ENCODE measurements at regions not wholly inside any gene's neighbourhood (a gene's known extent, or its start where the extent isn't known, plus 50 kb on each side); places are given as distances from the start of the nearest gene placed in this dataset.
A peak's percentile ranks its signal among the peaks of the same experiment; 100 is the strongest.

GRCh38 chr3:117433427-117433826 is 723.8 kb downstream of the TUSC7 start:
- Histone ChIP-seq H3K27ac (no peak overlapping the region), H3K4me3 (no peak overlapping the region), H3K9me3 (no peaks in the 10 kb centered on the region), H3K4me1 (no peaks in the 10 kb centered on the region), H3K36me3 (no peaks in the 10 kb centered on the region), H3K27me3 (no peaks in the 10 kb centered on the region)
- intact Hi-C loops (cut with DNase I; ENCODE audit: low total_unique reads) = no loop called here
- 77 to 92% (median 79%) methylated on average over 1 of the region's 1 CpG for WGBS, 5 donors
- DNase-seq = peak in 1 of 2 donors; percentile 7
- TF ChIP-seq POLR2AphosphoS5 (IDR thresholded peaks at IDR 0.05) (no peak), POLR2A (IDR thresholded peaks at IDR 0.05) (no peak), CTCF (IDR thresholded peaks at IDR 0.05) (no peak), EP300 (IDR thresholded peaks at IDR 0.05) (no peak)

- Histone ChIP-seq H3K4me3 (no peak overlapping the region), H3K9me3 (no peaks in the 10 kb centered on the region), H3K27ac (no peak overlapping the region), H3K4me1 (no peaks in the 10 kb centered on the region), H3K36me3 (no peaks in the 10 kb centered on the region), H3K27me3 (no peaks in the 10 kb centered on the region)
- intact Hi-C loops (cut with DNase I; ENCODE audit: low total_unique reads) = no loop called here
- DNase-seq = no peak
- TF ChIP-seq CTCF (IDR thresholded peaks at IDR 0.05) (no peak), EP300 (IDR thresholded peaks at IDR 0.05) (no peak)
These were observed 725.3 kb downstream of the TUSC7 start for GRCh38 chr3:117434661-117435412.

GRCh38 chr3:117435506-117435905 is 725.9 kb downstream of the TUSC7 start:
- no peak for DNase-seq
- Histone ChIP-seq H3K9me3 (no peaks in the 10 kb centered on the region), H3K27ac (no peak overlapping the region), H3K27me3 (no peaks in the 10 kb centered on the region), H3K4me1 (no peaks in the 10 kb centered on the region), H3K4me3 (no peak overlapping the region), H3K36me3 (no peaks in the 10 kb centered on the region)
- intact Hi-C loops (cut with DNase I; ENCODE audit: low total_unique reads) = no loop called here
- 91 to 96% (median 93%) methylated on average over 6 of the region's 6 CpGs for WGBS, 5 donors
- TF ChIP-seq POLR2AphosphoS5 (IDR thresholded peaks at IDR 0.05) (no peak), POLR2A (IDR thresholded peaks at IDR 0.05) (no peak), EP300 (IDR thresholded peaks at IDR 0.05) (no peak), CTCF (IDR thresholded peaks at IDR 0.05) (no peak)

GRCh38 chr3:117439812-117440211 is 730.2 kb downstream of the TUSC7 start:
- Histone ChIP-seq H3K36me3 (no peaks in the 10 kb centered on the region), H3K27ac (no peak overlapping the region), H3K4me1 (no peaks in the 10 kb centered on the region), H3K27me3 (no peaks in the 10 kb centered on the region), H3K9me3 (no peaks in the 10 kb centered on the region), H3K4me3 (no peak overlapping the region)
- TF ChIP-seq CTCF (IDR thresholded peaks at IDR 0.05) (peak in 2 of 7 experiments; percentile 11 to 25), POLR2A (IDR thresholded peaks at IDR 0.05) (no peak), EP300 (IDR thresholded peaks at IDR 0.05) (no peak), POLR2AphosphoS5 (IDR thresholded peaks at IDR 0.05) (no peak)
- intact Hi-C loops (cut with DNase I; ENCODE audit: low total_unique reads) = no loop called here
- 65 to 81% (median 70%) methylated on average over 3 of the region's 3 CpGs for WGBS, 5 donors
- peak in 1 of 2 donors; percentile 46 for DNase-seq
